DMS 273 (cell line): ENCODE measurements at regions not wholly inside any gene's neighbourhood (a gene's known extent, or its start where the extent isn't known, plus 50 kb on each side); places are given as distances from the start of the nearest gene placed in this dataset.

Experiments
- DNase-seq: peaks from one replicate; lab custom pipeline; 2025; ENCODE audit not compliant: unreplicated experiment; lab: John Stamatoyannopoulos, UW

GRCh38 chrX:7294483-7294882 lies 146.5 kb upstream of the PUDP start:
- DNase-seq: no peak

GRCh38 chrX:7286168-7286837 lies 138.3 kb upstream of the PUDP start:
- peak; percentile 8 for DNase-seq

- DNase-seq: no peak
These were observed 137.8 kb upstream of the PUDP start for GRCh38 chrX:7285765-7286164.

- DNase-seq: peak; percentile 33
These were observed 135.8 kb upstream of the PUDP start for GRCh38 chrX:7283741-7284140.

GRCh38 chrX:7280520-7280919 lies 132.6 kb upstream of the PUDP start:
- DNase-seq: no peak

- DNase-seq: no peak
These were observed 124.4 kb upstream of the PUDP start for GRCh38 chrX:7272346-7272745.

GRCh38 chrX:7270933-7271332 lies 123.0 kb upstream of the PUDP start:
- no peak for DNase-seq

GRCh38 chrX:7269991-7270390 lies 122.0 kb upstream of the PUDP start:
- DNase-seq: no peak

GRCh38 chrX:7269589-7269988 lies 121.6 kb upstream of the PUDP start:
- peak; percentile 56 for DNase-seq

GRCh38 chrX:7266288-7266687 lies 118.3 kb upstream of the PUDP start:
- peak; percentile 27 for DNase-seq

- no peak for DNase-seq
These were observed 116.4 kb upstream of the PUDP start for GRCh38 chrX:7264399-7264798.

- no peak for DNase-seq
These were observed 116.0 kb upstream of the PUDP start for GRCh38 chrX:7263961-7264360.

GRCh38 chrX:7263330-7263729 lies 115.4 kb upstream of the PUDP start:
- no peak for DNase-seq

- DNase-seq: no peak
These were observed 114.6 kb upstream of the PUDP start for GRCh38 chrX:7262551-7262950.

GRCh38 chrX:7261672-7262332 lies 113.8 kb upstream of the PUDP start:
- no peak for DNase-seq

- DNase-seq: no peak
These were observed 106.2 kb upstream of the PUDP start for GRCh38 chrX:7254144-7254543.

- DNase-seq: no peak
These were observed 105.6 kb upstream of the PUDP start for GRCh38 chrX:7253565-7253964.

- DNase-seq: no peak
These were observed 104.2 kb upstream of the PUDP start for GRCh38 chrX:7252013-7252610.

- no peak for DNase-seq
These were observed 99.4 kb upstream of the PUDP start for GRCh38 chrX:7247346-7247745.

GRCh38 chrX:7244405-7244804 lies 96.5 kb upstream of the PUDP start:
- no peak for DNase-seq

GRCh38 chrX:7242613-7243012 lies 94.7 kb upstream of the PUDP start:
- DNase-seq: no peak

GRCh38 chrX:7240929-7241328 lies 93.0 kb upstream of the PUDP start:
- no peak for DNase-seq

GRCh38 chrX:7235071-7235470 lies 87.1 kb upstream of the PUDP start:
- DNase-seq: no peak
